Ovary (tissue), 7 donors: ENCODE measurements at regions not wholly inside any gene's neighbourhood (a gene's known extent, or its start where the extent isn't known, plus 50 kb on each side); places are given as distances from the start of the nearest gene placed in this dataset.

Source experiments
- DNase-seq, 5 donors: peaks; one replicate each; pipeline ENCODE4 v3.0.0-alpha.2; 2019 to 2020
- H3K27ac ChIP-seq, 2 donors: fragments of 200-600 bp; one replicate each; pipeline versions ENCODE4 v1.5.1 to v1.8.0; 2019 to 2022
- H3K27me3 ChIP-seq: fragments of 200-600 bp; one replicate; pipeline ENCODE4 v1.8.0; 2022
- H3K36me3 ChIP-seq: fragments of 200-600 bp; sonication (generic); one replicate; pipeline ENCODE4 v1.5.1; 2019
- H3K4me1 ChIP-seq: one replicate; pipeline ENCODE4 v1.8.1; 2013; ENCODE audit warnings: mild to moderate bottlenecking, moderate library complexity; ENCODE audit not compliant: insufficient read depth
- H3K4me3 ChIP-seq: fragments of 200-600 bp; sonication (generic); one replicate; pipeline ENCODE4 v1.5.1; 2017
- H3K9me3 ChIP-seq, 2 donors: fragments of 200-600 bp in 1 of 2; sonication (generic) in 1 of 2; one replicate each; pipeline versions ENCODE4 v1.5.1 to v1.8.1; 2013 to 2019; ENCODE audit warnings: mild to moderate bottlenecking in 1 of 2, moderate library complexity in 1 of 2
- EP300 ChIP-seq: sonication (generic); formaldehyde crosslinking; IDR thresholded peaks from one replicate; pipeline ENCODE4 v1.6.1; 2017; ENCODE audit warnings: antibody characterized with exemption
- POLR2A ChIP-seq: fragments of 450-650 bp; IDR thresholded peaks from one replicate; pipeline ENCODE4 v1.6.1; 2017; ENCODE audit warnings: antibody characterized with exemption, mild to moderate bottlenecking, moderate library complexity
- WGBS, 3 donors: extraction: QIAGEN DNeasy Blood & Tissue Kit in 1 of 3; methylation state at CpG; one replicate each; pipeline versions ENCODE4 v1.1.5 to v1.1.7; 2013 to 2017; 5-methylcytosine and 5-hydroxymethylcytosine counted together
- intact Hi-C, 4 donors: fragments of 100-400 bp; cut with DNase I; formaldehyde crosslinking; loops; one replicate each; pipeline versions ENCODE4 v1.11.0 to v1.15.1; 2022 to 2023
- TF ChIP-seq, protein P1 (sequence below), 3 donors: fragments of 450-650 bp in 2 of 3; fragments of 200-600 bp in 1 of 3; IDR thresholded peaks; one replicate each; pipeline versions ENCODE4 v1.5.1 to v1.8.0; 2016 to 2022; ENCODE audit warnings: antibody characterized with exemption in 3 of 3, mild to moderate bottlenecking in 1 of 3
- donor health status: DM: no; HTN: no; CAD: no; lungs with moderate emphysema.
- donor health status: DM: no; HTN: no; CAD: no.
- donor health status: Bipolar disorder and iron deficiency.
- donor health status: DM: no; HTN: no; CAD: no.
- donor health status: DM: yes; HTN: yes; CAD: no.

DNA sequence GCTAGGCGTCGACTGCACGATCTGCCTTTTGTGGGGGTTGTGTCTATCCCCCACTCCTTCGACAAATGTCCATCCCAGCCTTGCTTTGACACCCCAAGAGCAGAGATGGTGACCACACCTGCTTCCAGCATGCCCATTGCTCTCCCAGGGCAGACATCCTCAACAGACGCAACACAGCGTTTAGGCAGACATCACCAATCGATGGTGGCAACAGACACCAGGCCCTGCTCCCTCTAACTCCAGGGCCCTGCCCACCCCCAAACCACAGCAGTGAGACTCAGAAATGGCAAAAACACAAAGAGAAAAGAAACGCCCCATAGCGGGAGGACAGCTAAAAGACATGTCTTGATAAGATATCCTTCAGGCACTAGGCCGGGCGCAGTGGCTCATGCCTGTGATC is 150.9 kb downstream of the CRYBB2 start:
- 89 to 95% (median 90%) methylated on average over 11 of the region's 11 CpGs for WGBS, 3 donors
- no peaks in the 10 kb centered on the region for H3K36me3 ChIP-seq
- H3K4me1 ChIP-seq: peaks cover 13% of the 10 kb centered on the region
- TF ChIP-seq, protein P1, sequence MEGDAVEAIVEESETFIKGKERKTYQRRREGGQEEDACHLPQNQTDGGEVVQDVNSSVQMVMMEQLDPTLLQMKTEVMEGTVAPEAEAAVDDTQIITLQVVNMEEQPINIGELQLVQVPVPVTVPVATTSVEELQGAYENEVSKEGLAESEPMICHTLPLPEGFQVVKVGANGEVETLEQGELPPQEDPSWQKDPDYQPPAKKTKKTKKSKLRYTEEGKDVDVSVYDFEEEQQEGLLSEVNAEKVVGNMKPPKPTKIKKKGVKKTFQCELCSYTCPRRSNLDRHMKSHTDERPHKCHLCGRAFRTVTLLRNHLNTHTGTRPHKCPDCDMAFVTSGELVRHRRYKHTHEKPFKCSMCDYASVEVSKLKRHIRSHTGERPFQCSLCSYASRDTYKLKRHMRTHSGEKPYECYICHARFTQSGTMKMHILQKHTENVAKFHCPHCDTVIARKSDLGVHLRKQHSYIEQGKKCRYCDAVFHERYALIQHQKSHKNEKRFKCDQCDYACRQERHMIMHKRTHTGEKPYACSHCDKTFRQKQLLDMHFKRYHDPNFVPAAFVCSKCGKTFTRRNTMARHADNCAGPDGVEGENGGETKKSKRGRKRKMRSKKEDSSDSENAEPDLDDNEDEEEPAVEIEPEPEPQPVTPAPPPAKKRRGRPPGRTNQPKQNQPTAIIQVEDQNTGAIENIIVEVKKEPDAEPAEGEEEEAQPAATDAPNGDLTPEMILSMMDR (IDR thresholded peaks at IDR 0.05): no peak
- no peak for TF ChIP-seq POLR2A
- TF ChIP-seq EP300: no peak
- no peak for DNase-seq
- H3K9me3 ChIP-seq: no peaks in the 10 kb centered on the region
- no peak overlapping the region for H3K27ac ChIP-seq
- intact Hi-C loops: no loop called here
- no peaks in the 10 kb centered on the region for H3K27me3 ChIP-seq
- no peak overlapping the region for H3K4me3 ChIP-seq

DNA sequence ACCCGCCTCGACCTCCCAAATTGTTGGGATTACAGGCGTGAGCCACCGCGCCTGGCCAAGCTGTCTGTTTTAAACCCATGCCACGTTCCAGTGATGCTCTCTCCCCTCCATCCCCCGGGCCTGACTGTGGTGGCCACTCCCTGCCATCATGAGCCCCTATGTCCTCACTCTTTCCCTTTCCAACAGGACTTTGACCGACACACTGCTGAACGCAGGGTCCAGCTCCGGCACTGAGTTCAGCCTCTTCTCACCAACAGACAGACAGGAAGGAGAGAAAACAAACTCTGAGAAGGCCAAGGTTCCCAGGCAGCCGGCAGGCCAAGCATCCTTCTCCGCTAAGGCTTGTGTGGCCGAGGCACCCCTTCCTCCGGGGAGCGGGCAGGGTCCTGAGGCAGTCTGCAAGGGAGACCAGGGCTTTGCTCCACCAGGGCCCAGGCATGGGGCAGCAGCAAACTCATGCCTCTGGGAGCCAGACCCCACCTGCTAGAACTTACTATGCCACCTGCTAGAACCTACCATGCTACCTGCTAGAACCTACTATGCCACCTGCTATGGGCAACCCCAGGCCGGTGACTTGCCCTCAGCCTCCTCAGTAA is 152.7 kb downstream of the CRYBB2 start:
- no peak for TF ChIP-seq EP300
- no peak for TF ChIP-seq POLR2A
- TF ChIP-seq, protein P1 (IDR thresholded peaks at IDR 0.05): no peak
- Histone ChIP-seq H3K36me3 (no peaks in the 10 kb centered on the region), H3K27me3 (no peaks in the 10 kb centered on the region), H3K9me3 (no peaks in the 10 kb centered on the region), H3K27ac (no peak overlapping the region), H3K4me3 (no peak overlapping the region), H3K4me1 (no peaks in the 10 kb centered on the region)
- no peak for DNase-seq
- WGBS, 3 donors: 91 to 94% (median 91%) methylated on average over 16 of the region's 16 CpGs
- intact Hi-C loops: no loop called here

DNA sequence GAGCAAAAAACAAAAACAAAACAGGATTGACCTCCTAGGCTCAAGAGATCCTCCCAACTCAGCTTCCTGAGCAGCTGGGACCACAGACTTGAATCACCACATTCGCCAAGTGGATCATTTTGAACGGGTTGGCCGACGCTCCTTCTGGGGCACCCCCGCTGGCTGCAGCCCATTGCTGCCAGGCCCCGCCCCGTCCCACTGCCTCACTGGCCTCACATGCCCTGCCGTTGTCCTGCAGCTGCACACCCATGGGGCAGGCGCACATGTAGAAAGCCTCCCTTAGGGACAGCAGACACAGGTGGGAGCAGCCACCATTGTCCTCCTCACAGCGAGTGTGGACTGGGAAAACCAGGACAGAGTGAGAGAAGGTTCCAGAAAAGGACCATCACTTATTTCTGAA is 154.5 kb downstream of the CRYBB2 start:
- DNase-seq: no peak
- no peak overlapping the region for H3K27ac ChIP-seq
- intact Hi-C loops: no loop called here
- WGBS, 3 donors: 91 to 96% (median 93%) methylated on average over 9 to 10 of the region's 10 CpGs
- no peaks in the 10 kb centered on the region for H3K36me3 ChIP-seq
- TF ChIP-seq, protein P1 (IDR thresholded peaks at IDR 0.05): no peak
- no peak for TF ChIP-seq POLR2A
- no peak for TF ChIP-seq EP300
- no peaks in the 10 kb centered on the region for H3K9me3 ChIP-seq
- H3K4me3 ChIP-seq: no peak overlapping the region
- no peaks in the 10 kb centered on the region for H3K27me3 ChIP-seq
- no peaks in the 10 kb centered on the region for H3K4me1 ChIP-seq

DNA sequence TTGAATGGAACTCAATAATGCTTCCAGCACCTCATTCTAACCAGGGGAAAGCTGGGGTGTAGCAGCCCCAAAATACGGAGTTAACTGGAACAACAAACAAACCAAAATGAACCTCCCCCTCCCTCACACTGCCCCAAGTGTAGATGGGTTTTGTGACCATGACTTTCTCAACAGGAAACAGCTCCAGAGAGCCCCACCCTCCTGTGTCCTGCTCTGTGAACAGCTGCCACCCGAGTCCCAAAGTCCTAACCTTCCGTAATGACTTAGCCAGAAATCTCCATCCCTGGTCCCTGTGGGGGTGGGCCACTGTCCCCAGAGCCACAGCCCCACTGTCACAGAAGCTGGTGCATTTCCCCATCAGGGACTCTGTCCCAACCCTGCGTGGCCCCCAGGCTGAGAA is 155.4 kb downstream of the CRYBB2 start:
- Histone ChIP-seq H3K4me3 (no peak overlapping the region), H3K27me3 (no peaks in the 10 kb centered on the region), H3K9me3 (no peaks in the 10 kb centered on the region), H3K4me1 (no peaks in the 10 kb centered on the region), H3K27ac (no peak overlapping the region), H3K36me3 (no peaks in the 10 kb centered on the region)
- no peak for DNase-seq
- 78 to 91% (median 81%) methylated on average over 4 of the region's 4 CpGs for WGBS, 3 donors
- no peak for TF ChIP-seq EP300
- intact Hi-C loops: loop anchor here in 1 of 4 donors (5.0 kb wide), 1 partner anchor 643 kb away; no protein-coding TSS in a partner anchor

DNA sequence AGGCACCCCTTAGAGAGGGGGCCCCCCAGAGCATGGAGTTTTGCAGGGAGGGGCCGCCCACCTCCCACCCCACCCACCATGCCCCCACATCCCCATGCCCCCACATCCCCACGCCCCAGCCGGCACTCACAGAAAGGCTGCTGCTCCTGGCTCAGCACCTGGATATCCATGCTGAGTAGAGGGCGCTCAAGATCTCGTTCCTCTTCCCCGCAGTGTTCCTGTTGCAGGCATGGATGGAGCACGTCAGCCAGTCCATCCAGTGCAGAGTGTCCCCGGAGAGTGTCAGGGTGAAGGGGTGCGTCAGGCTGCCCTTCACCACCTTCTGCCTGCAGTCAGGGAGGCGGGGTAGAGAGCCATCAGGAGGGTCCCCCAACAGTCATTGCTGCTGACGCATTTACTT is 156.2 kb downstream of the CRYBB2 start:
- H3K9me3 ChIP-seq: no peaks in the 10 kb centered on the region
- no peak for DNase-seq
- H3K4me3 ChIP-seq: no peak overlapping the region
- WGBS, 3 donors: 89 to 90% (median 90%) methylated on average over 9 to 11 of the region's 11 CpGs
- intact Hi-C loops: loop anchor here in 1 of 4 donors (5.0 kb wide), 1 partner anchor 643 kb away; no protein-coding TSS in a partner anchor
- H3K4me1 ChIP-seq: no peaks in the 10 kb centered on the region
- H3K36me3 ChIP-seq: no peaks in the 10 kb centered on the region
- H3K27ac ChIP-seq: no peak overlapping the region
- TF ChIP-seq POLR2A: no peak
- TF ChIP-seq, protein P1 (IDR thresholded peaks at IDR 0.05): no peak
- no peak for TF ChIP-seq EP300
- no peaks in the 10 kb centered on the region for H3K27me3 ChIP-seq
